Neuronal stem cell (in vitro differentiated cells): ENCODE measurements at regions not wholly inside any gene's neighbourhood (a gene's known extent, or its start where the extent isn't known, plus 50 kb on each side); places are given as distances from the start of the nearest gene placed in this dataset.

Experiments
- DNase-seq: peaks from one replicate; pipeline ENCODE4 v3.0.0-alpha.2; 2013; ENCODE audit warnings: low spot score
- H2AFZ ChIP-seq: one replicate; pipeline ENCODE4 v1.6.1; 2013; ENCODE audit warnings: mild to moderate bottlenecking, low read length, inconsistent platforms
- H2AK5ac ChIP-seq: 2 replicates; pipeline ENCODE4 v1.6.1; 2013; ENCODE audit warnings: low read depth, mild to moderate bottlenecking, inconsistent platforms, low read length, moderate library complexity, mixed read lengths
- H2BK120ac ChIP-seq: 2 replicates; pipeline ENCODE4 v1.6.1; 2013; ENCODE audit warnings: low read depth, mild to moderate bottlenecking, inconsistent platforms, low read length, moderate library complexity, mixed read lengths
- H2BK12ac ChIP-seq: one replicate; pipeline ENCODE4 v1.6.1; 2013; ENCODE audit warnings: low read length, inconsistent platforms
- H2BK15ac ChIP-seq: 2 replicates; pipeline ENCODE4 v1.6.1; 2013; ENCODE audit warnings: mild to moderate bottlenecking, low read length, inconsistent platforms, mixed read lengths
- H2BK5ac ChIP-seq: one replicate; pipeline ENCODE4 v1.6.1; 2013; ENCODE audit warnings: inconsistent platforms, mild to moderate bottlenecking, low read length, moderate library complexity
- H3K14ac ChIP-seq: one replicate; pipeline ENCODE4 v1.6.1; 2013; ENCODE audit warnings: low read length, inconsistent platforms
- H3K18ac ChIP-seq: 2 replicates; pipeline ENCODE4 v1.6.1; 2013; ENCODE audit warnings: low read length, inconsistent platforms
- H3K23ac ChIP-seq: 2 replicates; pipeline ENCODE4 v1.6.1; 2013; ENCODE audit warnings: low read depth, mild to moderate bottlenecking, mixed read lengths, low read length, inconsistent platforms; ENCODE audit not compliant: poor library complexity
- H3K27ac ChIP-seq: replicated peaks from 3 replicates; pipeline ENCODE4 v1.5.1; 2013; ENCODE audit warnings: low read length, inconsistent platforms
- H3K27me3 ChIP-seq, 3 experiments: 2 replicates each; pipeline ENCODE4 v1.6.1; 2013; ENCODE audit warnings: low read length in 3 of 3, mild to moderate bottlenecking in 2 of 3, inconsistent platforms in 1 of 3, low read depth in 1 of 3, mixed read lengths in 1 of 3, moderate library complexity in 1 of 3; ENCODE audit not compliant: control insufficient read depth in 3 of 3, insufficient read depth in 3 of 3
- H3K36me3 ChIP-seq, 2 donors: replicated peaks in 1 of 2; 2 replicates each; pipeline ENCODE4 v1.6.1; 2013; ENCODE audit warnings: low read length in 2 of 2; ENCODE audit not compliant: control insufficient read depth in 2 of 2, insufficient read depth in 2 of 2
- H3K4ac ChIP-seq: 2 replicates; pipeline ENCODE4 v1.6.1; 2013; ENCODE audit warnings: inconsistent platforms, mild to moderate bottlenecking, low read length, moderate library complexity
- H3K4me1 ChIP-seq, 2 donors: 1 replicate in 1 of 2; 2 replicates in 1 of 2; pipeline ENCODE4 v1.6.1; 2013; ENCODE audit warnings: low read length in 2 of 2, low read depth in 1 of 2; ENCODE audit not compliant: control insufficient read depth in 2 of 2, insufficient read depth in 1 of 2
- H3K4me2 ChIP-seq: one replicate; pipeline ENCODE4 v1.6.1; 2013; ENCODE audit warnings: mild to moderate bottlenecking, low read length, inconsistent platforms; ENCODE audit not compliant: insufficient read depth, poor library complexity, severe bottlenecking
- H3K4me3 ChIP-seq, 2 donors: 2 replicates each; pipeline ENCODE4 v1.5.1; 2013; ENCODE audit warnings: low read length in 2 of 2, mild to moderate bottlenecking in 2 of 2, inconsistent platforms in 1 of 2, moderate library complexity in 1 of 2
- H3K79me1 ChIP-seq: one replicate; pipeline ENCODE4 v1.6.1; 2013; ENCODE audit warnings: low read depth, mild to moderate bottlenecking, inconsistent platforms, low read length, moderate library complexity
- H3K9ac ChIP-seq: one replicate; pipeline ENCODE4 v1.6.1; 2013; ENCODE audit warnings: mild to moderate bottlenecking, low read depth, low read length, inconsistent platforms; ENCODE audit not compliant: poor library complexity
- H3K9me3 ChIP-seq, 2 donors: replicated peaks in 1 of 2; 2 replicates each; pipeline versions ENCODE3 to v1.6.1; 2013; ENCODE audit warnings: low read length in 2 of 2, mild to moderate bottlenecking in 2 of 2, inconsistent platforms in 1 of 2, low read depth in 1 of 2, mixed read lengths in 1 of 2, moderate library complexity in 1 of 2; ENCODE audit not compliant: control insufficient read depth in 2 of 2, insufficient read depth in 1 of 2
- H4K8ac ChIP-seq: one replicate; pipeline ENCODE4 v1.6.1; 2013; ENCODE audit warnings: low read depth, mild to moderate bottlenecking, inconsistent platforms, low read length, moderate library complexity
- H4K91ac ChIP-seq: one replicate; pipeline ENCODE4 v1.6.1; 2013; ENCODE audit warnings: low read length, low read depth, mild to moderate bottlenecking, inconsistent platforms; ENCODE audit not compliant: poor library complexity
- WGBS, 2 donors: extraction: QIAGEN DNeasy Blood & Tissue Kit; methylation state at CpG; one replicate each; pipeline ENCODE4 v1.1.7; 2013; ENCODE audit warnings: missing lambda C conversion rate in 2 of 2, mixed read lengths in 1 of 2; ENCODE audit not compliant: insufficient read length in 2 of 2, insufficient replicate concordance in 1 of 2; ENCODE audit errors: extremely low coverage in 2 of 2; 5-methylcytosine and 5-hydroxymethylcytosine counted together

GRCh38 chr11:87840786-87841185 lies 334.5 kb downstream of the RAB38 start:
- H3K4ac ChIP-seq, result no peak overlapping the region
- H4K91ac ChIP-seq, result no peak overlapping the region
- H3K4me2 ChIP-seq, result no peak overlapping the region
- H3K9me3 ChIP-seq, result no peaks in the 10 kb centered on the region
- DNase-seq, result no peak
- no peak overlapping the region for H2AFZ ChIP-seq
- H4K8ac ChIP-seq, result no peak overlapping the region
- no peak overlapping the region for H3K9ac ChIP-seq
- no peak overlapping the region for H2BK12ac ChIP-seq
- no peak overlapping the region for H3K23ac ChIP-seq
- no peak overlapping the region for H3K27ac ChIP-seq
- H3K36me3 ChIP-seq, result no peaks in the 10 kb centered on the region
- H2BK120ac ChIP-seq, result no peak overlapping the region
- H3K14ac ChIP-seq, result no peak overlapping the region
- H2AK5ac ChIP-seq, result no peak overlapping the region
- H3K4me1 ChIP-seq, result no peaks in the 10 kb centered on the region
- no peaks in the 10 kb centered on the region for H3K27me3 ChIP-seq
- H3K4me3 ChIP-seq, result no peak overlapping the region
- no peaks in the 10 kb centered on the region for H3K79me1 ChIP-seq
- H3K18ac ChIP-seq, result no peak overlapping the region
- no peak overlapping the region for H2BK15ac ChIP-seq
- no peak overlapping the region for H2BK5ac ChIP-seq
- no CpG with 5 or more reads among the region's 1 CpG for WGBS, 2 donors

GRCh38 chr11:87832211-87832610 lies 343.0 kb downstream of the RAB38 start:
- DNase-seq, result no peak
- no peak overlapping the region for H3K4me2 ChIP-seq
- H4K91ac ChIP-seq, result no peak overlapping the region
- H3K23ac ChIP-seq, result no peak overlapping the region
- H2BK5ac ChIP-seq, result no peak overlapping the region
- no peaks in the 10 kb centered on the region for H3K36me3 ChIP-seq
- no peaks in the 10 kb centered on the region for H3K27me3 ChIP-seq
- H3K18ac ChIP-seq, result no peak overlapping the region
- H2AFZ ChIP-seq, result no peak overlapping the region
- H2BK15ac ChIP-seq, result no peak overlapping the region
- H3K14ac ChIP-seq, result no peak overlapping the region
- H3K4ac ChIP-seq, result no peak overlapping the region
- H3K27ac ChIP-seq, result no peak overlapping the region
- no peak overlapping the region for H2BK12ac ChIP-seq
- WGBS, 2 donors, result no CpG with 5 or more reads among the region's 5 CpGs
- no peaks in the 10 kb centered on the region for H3K4me1 ChIP-seq
- no peak overlapping the region for H3K4me3 ChIP-seq
- no peaks in the 10 kb centered on the region for H3K79me1 ChIP-seq
- no peak overlapping the region for H4K8ac ChIP-seq
- no peak overlapping the region for H2BK120ac ChIP-seq
- no peak overlapping the region for H2AK5ac ChIP-seq
- no peaks in the 10 kb centered on the region for H3K9me3 ChIP-seq
- no peak overlapping the region for H3K9ac ChIP-seq

GRCh38 chr11:87820011-87820410 lies 355.2 kb downstream of the RAB38 start:
- Histone ChIP-seq H3K27ac (no peak overlapping the region), H3K4me3 (no peak overlapping the region), H3K9ac (no peak overlapping the region), H2BK120ac (no peak overlapping the region), H4K91ac (no peak overlapping the region), H3K27me3 (no peaks in the 10 kb centered on the region), H4K8ac (no peak overlapping the region), H2AFZ (no peak overlapping the region), H3K4me2 (no peak overlapping the region), H3K4ac (no peak overlapping the region), H3K23ac (no peak overlapping the region), H2BK12ac (no peak overlapping the region), H2BK5ac (no peak overlapping the region), H3K4me1 (no peaks in the 10 kb centered on the region), H2BK15ac (no peak overlapping the region), H3K14ac (no peak overlapping the region), H2AK5ac (no peak overlapping the region), H3K18ac (no peak overlapping the region), H3K79me1 (no peaks in the 10 kb centered on the region), H3K36me3 (no peaks in the 10 kb centered on the region), H3K9me3 (no peaks in the 10 kb centered on the region)
- WGBS, 2 donors, result no CpG with 5 or more reads among the region's 3 CpGs
- DNase-seq, result no peak

- no peaks in the 10 kb centered on the region for H3K27me3 ChIP-seq
- H3K27ac ChIP-seq, result no peak overlapping the region
- WGBS, 2 donors, result no CpG with 5 or more reads among the region's 1 CpG
- no peak overlapping the region for H3K14ac ChIP-seq
- no peak for DNase-seq
- H4K8ac ChIP-seq, result no peak overlapping the region
- no peaks in the 10 kb centered on the region for H3K9me3 ChIP-seq
- no peak overlapping the region for H2BK15ac ChIP-seq
- H2BK120ac ChIP-seq, result no peak overlapping the region
- H2AFZ ChIP-seq, result no peak overlapping the region
- H2BK5ac ChIP-seq, result no peak overlapping the region
- H3K9ac ChIP-seq, result no peak overlapping the region
- H3K4me1 ChIP-seq, result no peaks in the 10 kb centered on the region
- H3K23ac ChIP-seq, result no peak overlapping the region
- H2AK5ac ChIP-seq, result no peak overlapping the region
- no peak overlapping the region for H3K4me3 ChIP-seq
- no peak overlapping the region for H2BK12ac ChIP-seq
- H3K36me3 ChIP-seq, result no peaks in the 10 kb centered on the region
- H4K91ac ChIP-seq, result no peak overlapping the region
- no peak overlapping the region for H3K4ac ChIP-seq
- no peak overlapping the region for H3K4me2 ChIP-seq
- no peaks in the 10 kb centered on the region for H3K79me1 ChIP-seq
- no peak overlapping the region for H3K18ac ChIP-seq
Measured at GRCh38 chr11:87819151-87819550, 356.1 kb downstream of the RAB38 start.
